ENCODE measurements at regions not wholly inside any gene's neighbourhood (a gene's known extent, or its start where the extent isn't known, plus 50 kb on each side); places are given as distances from the start of the nearest gene placed in this dataset.

DNA sequence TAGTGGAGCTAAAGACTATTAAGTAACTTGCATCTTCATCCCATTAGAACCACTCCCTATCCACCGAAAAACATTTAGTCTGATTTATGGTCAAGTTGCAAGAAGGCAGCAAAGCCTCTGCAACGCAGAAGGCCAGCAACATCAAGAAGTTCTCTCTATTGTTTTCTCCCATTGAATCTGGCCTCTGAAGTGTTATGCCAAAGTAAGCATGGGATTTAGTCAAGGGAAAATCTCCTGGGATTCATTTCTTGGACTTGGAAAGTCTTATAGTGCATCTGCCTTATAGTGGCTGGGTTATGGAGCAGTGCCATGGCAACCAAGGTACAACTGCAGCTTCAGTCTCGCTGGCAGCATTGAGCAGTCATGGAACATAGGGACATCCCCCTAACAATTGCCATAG is 87.7 kb upstream of the KRR1 start:
- H3K9ac ChIP-seq (ENCODE audit: low read length) = no peak overlapping the region
- no peak overlapping the region for H3K4me3 ChIP-seq (ENCODE audit: low read length)
- H2AFZ ChIP-seq (ENCODE audit: low read depth, low read length) = no peak overlapping the region
- no peaks in the 10 kb centered on the region for H4K20me1 ChIP-seq (ENCODE audit: insufficient read depth)
- no peak overlapping the region for H3K4me2 ChIP-seq (ENCODE audit: low read length)
- H3K9me3 ChIP-seq (ENCODE audit: low read length) = no peaks in the 10 kb centered on the region
- no peaks in the 10 kb centered on the region for H3K9me2 ChIP-seq (ENCODE audit: insufficient read depth, low read length)
- no peaks in the 10 kb centered on the region for H3K36me3 ChIP-seq (ENCODE audit: insufficient read depth, low read length)
- no peak for TF ChIP-seq EP300 (conservative IDR thresholded peaks at IDR 0.05; ENCODE audit: poor library complexity, severe bottlenecking)
- H3K27ac ChIP-seq (ENCODE audit: low read length) = no peak overlapping the region
- H3K79me2 ChIP-seq (replicated peaks; ENCODE audit: insufficient read depth, low read length) = no peaks in the 10 kb centered on the region
- H3K27me3 ChIP-seq (ENCODE audit: insufficient read depth, low read depth, low read length) = no peaks in the 10 kb centered on the region
- H3F3A ChIP-seq (ENCODE audit: insufficient read depth, low read length, poor library complexity, severe bottlenecking) = no peaks in the 10 kb centered on the region

DNA sequence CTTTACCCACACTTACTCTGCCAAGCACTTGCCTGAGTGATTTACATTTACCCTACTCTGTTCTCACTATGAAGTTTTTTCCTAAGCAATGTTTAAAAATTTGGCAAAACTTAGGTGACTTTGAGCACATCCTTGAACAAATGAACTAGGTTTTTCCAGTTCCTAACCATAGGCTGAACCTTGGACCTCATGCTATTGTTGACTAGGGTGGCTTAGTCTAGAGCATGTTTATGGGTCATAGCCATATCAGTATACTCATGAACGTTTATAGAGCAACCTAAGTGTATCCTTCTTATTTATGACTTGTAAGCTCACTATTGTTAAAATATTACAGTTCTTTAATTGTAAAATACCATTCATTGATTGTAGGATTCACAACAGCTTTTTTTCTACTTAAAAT is 85.0 kb upstream of the KRR1 start:
- Histone ChIP-seq H3K9me3 (ENCODE audit: low read length) (no peaks in the 10 kb centered on the region), H3K79me2 (replicated peaks; ENCODE audit: insufficient read depth, low read length) (no peaks in the 10 kb centered on the region), H2AFZ (ENCODE audit: low read depth, low read length) (no peak overlapping the region), H3K9ac (ENCODE audit: low read length) (no peak overlapping the region), H3K9me2 (ENCODE audit: insufficient read depth, low read length) (no peaks in the 10 kb centered on the region), H3K4me2 (ENCODE audit: low read length) (no peak overlapping the region), H3K27ac (ENCODE audit: low read length) (no peak overlapping the region), H3K36me3 (ENCODE audit: insufficient read depth, low read length) (no peaks in the 10 kb centered on the region), H4K20me1 (ENCODE audit: insufficient read depth) (no peaks in the 10 kb centered on the region), H3K4me3 (ENCODE audit: low read length) (no peak overlapping the region), H3F3A (ENCODE audit: insufficient read depth, low read length, poor library complexity, severe bottlenecking) (no peaks in the 10 kb centered on the region), H3K27me3 (ENCODE audit: insufficient read depth, low read depth, low read length) (no peaks in the 10 kb centered on the region)
- TF ChIP-seq MXI1 (conservative IDR thresholded peaks at IDR 0.05; ENCODE audit: poor library complexity, severe bottlenecking) = no peak
- TF ChIP-seq, protein P1, sequence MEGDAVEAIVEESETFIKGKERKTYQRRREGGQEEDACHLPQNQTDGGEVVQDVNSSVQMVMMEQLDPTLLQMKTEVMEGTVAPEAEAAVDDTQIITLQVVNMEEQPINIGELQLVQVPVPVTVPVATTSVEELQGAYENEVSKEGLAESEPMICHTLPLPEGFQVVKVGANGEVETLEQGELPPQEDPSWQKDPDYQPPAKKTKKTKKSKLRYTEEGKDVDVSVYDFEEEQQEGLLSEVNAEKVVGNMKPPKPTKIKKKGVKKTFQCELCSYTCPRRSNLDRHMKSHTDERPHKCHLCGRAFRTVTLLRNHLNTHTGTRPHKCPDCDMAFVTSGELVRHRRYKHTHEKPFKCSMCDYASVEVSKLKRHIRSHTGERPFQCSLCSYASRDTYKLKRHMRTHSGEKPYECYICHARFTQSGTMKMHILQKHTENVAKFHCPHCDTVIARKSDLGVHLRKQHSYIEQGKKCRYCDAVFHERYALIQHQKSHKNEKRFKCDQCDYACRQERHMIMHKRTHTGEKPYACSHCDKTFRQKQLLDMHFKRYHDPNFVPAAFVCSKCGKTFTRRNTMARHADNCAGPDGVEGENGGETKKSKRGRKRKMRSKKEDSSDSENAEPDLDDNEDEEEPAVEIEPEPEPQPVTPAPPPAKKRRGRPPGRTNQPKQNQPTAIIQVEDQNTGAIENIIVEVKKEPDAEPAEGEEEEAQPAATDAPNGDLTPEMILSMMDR (IDR thresholded peaks at IDR 0.05; ENCODE audit: poor library complexity, severe bottlenecking) = no peak
- TF ChIP-seq, protein P2, sequence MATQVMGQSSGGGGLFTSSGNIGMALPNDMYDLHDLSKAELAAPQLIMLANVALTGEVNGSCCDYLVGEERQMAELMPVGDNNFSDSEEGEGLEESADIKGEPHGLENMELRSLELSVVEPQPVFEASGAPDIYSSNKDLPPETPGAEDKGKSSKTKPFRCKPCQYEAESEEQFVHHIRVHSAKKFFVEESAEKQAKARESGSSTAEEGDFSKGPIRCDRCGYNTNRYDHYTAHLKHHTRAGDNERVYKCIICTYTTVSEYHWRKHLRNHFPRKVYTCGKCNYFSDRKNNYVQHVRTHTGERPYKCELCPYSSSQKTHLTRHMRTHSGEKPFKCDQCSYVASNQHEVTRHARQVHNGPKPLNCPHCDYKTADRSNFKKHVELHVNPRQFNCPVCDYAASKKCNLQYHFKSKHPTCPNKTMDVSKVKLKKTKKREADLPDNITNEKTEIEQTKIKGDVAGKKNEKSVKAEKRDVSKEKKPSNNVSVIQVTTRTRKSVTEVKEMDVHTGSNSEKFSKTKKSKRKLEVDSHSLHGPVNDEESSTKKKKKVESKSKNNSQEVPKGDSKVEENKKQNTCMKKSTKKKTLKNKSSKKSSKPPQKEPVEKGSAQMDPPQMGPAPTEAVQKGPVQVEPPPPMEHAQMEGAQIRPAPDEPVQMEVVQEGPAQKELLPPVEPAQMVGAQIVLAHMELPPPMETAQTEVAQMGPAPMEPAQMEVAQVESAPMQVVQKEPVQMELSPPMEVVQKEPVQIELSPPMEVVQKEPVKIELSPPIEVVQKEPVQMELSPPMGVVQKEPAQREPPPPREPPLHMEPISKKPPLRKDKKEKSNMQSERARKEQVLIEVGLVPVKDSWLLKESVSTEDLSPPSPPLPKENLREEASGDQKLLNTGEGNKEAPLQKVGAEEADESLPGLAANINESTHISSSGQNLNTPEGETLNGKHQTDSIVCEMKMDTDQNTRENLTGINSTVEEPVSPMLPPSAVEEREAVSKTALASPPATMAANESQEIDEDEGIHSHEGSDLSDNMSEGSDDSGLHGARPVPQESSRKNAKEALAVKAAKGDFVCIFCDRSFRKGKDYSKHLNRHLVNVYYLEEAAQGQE (IDR thresholded peaks at IDR 0.05; ENCODE audit: borderline replicate concordance) = no peak
- no peak for TF ChIP-seq RAD21 (conservative IDR thresholded peaks at IDR 0.05)
- no peak for TF ChIP-seq POLR2AphosphoS5 (IDR thresholded peaks at IDR 0.05)
- no peak for TF ChIP-seq TAF1 (IDR thresholded peaks at IDR 0.05; ENCODE audit: low read depth)
- no peak for TF ChIP-seq EP300 (conservative IDR thresholded peaks at IDR 0.05; ENCODE audit: poor library complexity, severe bottlenecking)
- no peak for TF ChIP-seq EZH2 (IDR thresholded peaks at IDR 0.05; ENCODE audit: borderline replicate concordance, insufficient read depth, low read length, poor library complexity, severe bottlenecking)
- no peak for TF ChIP-seq SMC3 (conservative IDR thresholded peaks at IDR 0.05; ENCODE audit: poor library complexity)

Data from neural cell (in vitro differentiated cells).